ENCODE measurements at regions not wholly inside any gene's neighbourhood (a gene's known extent, or its start where the extent isn't known, plus 50 kb on each side); places are given as distances from the start of the nearest gene placed in this dataset.

GRCh38 chr15:81443040-81443820 lies 69.2 kb upstream of the TMC3 start:
- Histone ChIP-seq H3K4me2 (ENCODE audit: low read depth, low read length) (no peak overlapping the region), H3K27me3 (replicated peaks; ENCODE audit: insufficient read depth, low read length) (no peaks in the 10 kb centered on the region), H2AFZ (ENCODE audit: low read length) (no peak overlapping the region), H3K4me3 (ENCODE audit: low read length) (no peak overlapping the region), H4K20me1 (ENCODE audit: insufficient read depth, low read length) (no peaks in the 10 kb centered on the region), H3K9me2 (replicated peaks; ENCODE audit: insufficient read depth, low read length) (no peaks in the 10 kb centered on the region), H3K79me2 (ENCODE audit: low read length) (no peaks in the 10 kb centered on the region), H3F3A (ENCODE audit: insufficient read depth, low read length) (no peaks in the 10 kb centered on the region), H3K27ac (ENCODE audit: low read length) (no peak overlapping the region), H3K36me3 (replicated peaks; ENCODE audit: insufficient read depth, low read length) (no peaks in the 10 kb centered on the region), H3K9me3 (replicated peaks; ENCODE audit: insufficient read depth, low read length) (no peaks in the 10 kb centered on the region), H3K9ac (ENCODE audit: low read length) (no peak overlapping the region), H3K4me1 (ENCODE audit: low read length) (no peaks in the 10 kb centered on the region)
- DNase-seq: no peak
- TF ChIP-seq EZH2phosphoT487 (IDR thresholded peaks at IDR 0.05; ENCODE audit: low read length) (no peak), EZH2 (optimal IDR thresholded peaks at IDR 0.05; ENCODE audit: low read depth, low read length) (no peak), CTCF (IDR thresholded peaks at IDR 0.05; ENCODE audit: low read length) (no peak)

- Histone ChIP-seq H3K79me2 (ENCODE audit: low read length) (no peaks in the 10 kb centered on the region), H3K36me3 (replicated peaks; ENCODE audit: insufficient read depth, low read length) (no peaks in the 10 kb centered on the region), H3K9ac (ENCODE audit: low read length) (no peak overlapping the region), H3K9me2 (replicated peaks; ENCODE audit: insufficient read depth, low read length) (no peaks in the 10 kb centered on the region), H3K4me1 (ENCODE audit: low read length) (no peaks in the 10 kb centered on the region), H2AFZ (ENCODE audit: low read length) (no peak overlapping the region), H3K9me3 (replicated peaks; ENCODE audit: insufficient read depth, low read length) (no peaks in the 10 kb centered on the region), H3K4me3 (ENCODE audit: low read length) (no peak overlapping the region), H3K4me2 (ENCODE audit: low read depth, low read length) (no peak overlapping the region), H3K27me3 (replicated peaks; ENCODE audit: insufficient read depth, low read length) (no peaks in the 10 kb centered on the region), H3F3A (ENCODE audit: insufficient read depth, low read length) (no peaks in the 10 kb centered on the region), H3K27ac (ENCODE audit: low read length) (no peak overlapping the region), H4K20me1 (ENCODE audit: insufficient read depth, low read length) (no peaks in the 10 kb centered on the region)
- no peak for DNase-seq
- TF ChIP-seq EZH2 (optimal IDR thresholded peaks at IDR 0.05; ENCODE audit: low read depth, low read length) (no peak), CTCF (IDR thresholded peaks at IDR 0.05; ENCODE audit: low read length) (no peak)
Observed at GRCh38 chr15:81442454-81442853, 68.4 kb upstream of the TMC3 start.

- Histone ChIP-seq H3K27ac (ENCODE audit: low read length) (no peak overlapping the region), H3K27me3 (replicated peaks; ENCODE audit: insufficient read depth, low read length) (no peaks in the 10 kb centered on the region), H2AFZ (ENCODE audit: low read length) (no peak overlapping the region), H4K20me1 (ENCODE audit: insufficient read depth, low read length) (no peaks in the 10 kb centered on the region), H3K9ac (ENCODE audit: low read length) (no peak overlapping the region), H3F3A (ENCODE audit: insufficient read depth, low read length) (no peaks in the 10 kb centered on the region), H3K4me2 (ENCODE audit: low read depth, low read length) (no peak overlapping the region), H3K9me2 (replicated peaks; ENCODE audit: insufficient read depth, low read length) (no peaks in the 10 kb centered on the region), H3K79me2 (ENCODE audit: low read length) (no peaks in the 10 kb centered on the region), H3K4me3 (ENCODE audit: low read length) (no peak overlapping the region), H3K4me1 (ENCODE audit: low read length) (no peaks in the 10 kb centered on the region), H3K36me3 (replicated peaks; ENCODE audit: insufficient read depth, low read length) (no peaks in the 10 kb centered on the region), H3K9me3 (replicated peaks; ENCODE audit: insufficient read depth, low read length) (no peaks in the 10 kb centered on the region)
- no peak for DNase-seq
- no peak for TF ChIP-seq CTCF (IDR thresholded peaks at IDR 0.05; ENCODE audit: low read length)
- no peak for TF ChIP-seq EZH2 (optimal IDR thresholded peaks at IDR 0.05; ENCODE audit: low read depth, low read length)
- TF ChIP-seq EZH2phosphoT487 (IDR thresholded peaks at IDR 0.05; ENCODE audit: low read length): no peak
Observed at GRCh38 chr15:81434851-81435250, 60.8 kb upstream of the TMC3 start.

All from MM.1S (cell line).